Ishikawa (cell line): ENCODE measurements at regions not wholly inside any gene's neighbourhood (a gene's known extent, or its start where the extent isn't known, plus 50 kb on each side); places are given as distances from the start of the nearest gene placed in this dataset.

Experiments
- CEBPB ChIP-seq: IDR thresholded peaks from 2 replicates; pipeline ENCODE4 v1.6.1; 2012
- CREB1 ChIP-seq: IDR thresholded peaks from 2 replicates; pipeline ENCODE4 v1.6.1; 2012; ENCODE audit warnings: low read depth
- EGR1 ChIP-seq: IDR thresholded peaks from 2 replicates; pipeline ENCODE4 v1.6.1; 2012
- EP300 ChIP-seq: IDR thresholded peaks from 2 replicates; pipeline ENCODE4 v1.6.1; 2012; ENCODE audit warnings: borderline replicate concordance
- FOXM1 ChIP-seq: IDR thresholded peaks from 2 replicates; pipeline ENCODE4 v1.6.1; 2012; ENCODE audit warnings: low read depth, borderline replicate concordance
- MAX ChIP-seq: IDR thresholded peaks from 2 replicates; pipeline ENCODE4 v1.6.1; 2012
- NFIC ChIP-seq: IDR thresholded peaks from 2 replicates; pipeline ENCODE4 v1.6.1; 2012
- RAD21 ChIP-seq: IDR thresholded peaks from 2 replicates; pipeline ENCODE4 v1.6.1; 2012; ENCODE audit warnings: low read depth
- TAF1 ChIP-seq: IDR thresholded peaks from 2 replicates; pipeline ENCODE4 v1.6.1; 2012; ENCODE audit warnings: low read depth, mild to moderate bottlenecking
- TCF12 ChIP-seq: IDR thresholded peaks from 2 replicates; pipeline ENCODE4 v1.6.1; 2012; ENCODE audit warnings: low read depth
- TEAD4 ChIP-seq: IDR thresholded peaks from 2 replicates; pipeline ENCODE4 v1.6.1; 2012
- YY1 ChIP-seq: IDR thresholded peaks from 2 replicates; pipeline ENCODE4 v1.6.1; 2012; ENCODE audit warnings: low read depth
- ZBTB7A ChIP-seq: IDR thresholded peaks from 2 replicates; pipeline ENCODE4 v1.6.1; 2012; ENCODE audit warnings: low read depth
- TF ChIP-seq, protein P1 (sequence below): IDR thresholded peaks from 2 replicates; pipeline ENCODE4 v1.6.1; 2012; ENCODE audit warnings: low read depth, mild to moderate bottlenecking
- TF ChIP-seq, protein P2 (sequence below): IDR thresholded peaks from 2 replicates; pipeline ENCODE4 v1.6.1; 2012

DNA sequence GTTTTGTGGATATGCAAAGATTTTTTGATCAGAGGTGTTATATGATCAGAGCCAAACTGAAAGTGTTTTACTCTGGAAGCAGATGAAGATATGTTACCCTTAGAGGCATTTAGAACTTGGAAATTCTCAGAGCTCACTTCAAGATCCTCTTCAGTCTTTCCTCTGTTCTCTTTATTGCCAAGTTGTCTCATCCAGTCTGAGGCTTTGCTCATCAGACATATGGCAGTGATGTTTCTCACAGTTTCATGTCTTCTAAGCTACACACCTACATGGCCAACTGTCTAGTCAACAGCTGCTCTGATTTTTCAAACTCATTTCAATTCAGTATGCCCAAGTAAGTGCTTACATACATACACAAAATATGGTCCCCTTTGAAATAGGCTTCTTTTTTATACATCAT lies 1504.3 kb upstream of the PIK3C3 start:
- TF ChIP-seq, protein P1, sequence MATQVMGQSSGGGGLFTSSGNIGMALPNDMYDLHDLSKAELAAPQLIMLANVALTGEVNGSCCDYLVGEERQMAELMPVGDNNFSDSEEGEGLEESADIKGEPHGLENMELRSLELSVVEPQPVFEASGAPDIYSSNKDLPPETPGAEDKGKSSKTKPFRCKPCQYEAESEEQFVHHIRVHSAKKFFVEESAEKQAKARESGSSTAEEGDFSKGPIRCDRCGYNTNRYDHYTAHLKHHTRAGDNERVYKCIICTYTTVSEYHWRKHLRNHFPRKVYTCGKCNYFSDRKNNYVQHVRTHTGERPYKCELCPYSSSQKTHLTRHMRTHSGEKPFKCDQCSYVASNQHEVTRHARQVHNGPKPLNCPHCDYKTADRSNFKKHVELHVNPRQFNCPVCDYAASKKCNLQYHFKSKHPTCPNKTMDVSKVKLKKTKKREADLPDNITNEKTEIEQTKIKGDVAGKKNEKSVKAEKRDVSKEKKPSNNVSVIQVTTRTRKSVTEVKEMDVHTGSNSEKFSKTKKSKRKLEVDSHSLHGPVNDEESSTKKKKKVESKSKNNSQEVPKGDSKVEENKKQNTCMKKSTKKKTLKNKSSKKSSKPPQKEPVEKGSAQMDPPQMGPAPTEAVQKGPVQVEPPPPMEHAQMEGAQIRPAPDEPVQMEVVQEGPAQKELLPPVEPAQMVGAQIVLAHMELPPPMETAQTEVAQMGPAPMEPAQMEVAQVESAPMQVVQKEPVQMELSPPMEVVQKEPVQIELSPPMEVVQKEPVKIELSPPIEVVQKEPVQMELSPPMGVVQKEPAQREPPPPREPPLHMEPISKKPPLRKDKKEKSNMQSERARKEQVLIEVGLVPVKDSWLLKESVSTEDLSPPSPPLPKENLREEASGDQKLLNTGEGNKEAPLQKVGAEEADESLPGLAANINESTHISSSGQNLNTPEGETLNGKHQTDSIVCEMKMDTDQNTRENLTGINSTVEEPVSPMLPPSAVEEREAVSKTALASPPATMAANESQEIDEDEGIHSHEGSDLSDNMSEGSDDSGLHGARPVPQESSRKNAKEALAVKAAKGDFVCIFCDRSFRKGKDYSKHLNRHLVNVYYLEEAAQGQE: no peak
- TF ChIP-seq, protein P2, sequence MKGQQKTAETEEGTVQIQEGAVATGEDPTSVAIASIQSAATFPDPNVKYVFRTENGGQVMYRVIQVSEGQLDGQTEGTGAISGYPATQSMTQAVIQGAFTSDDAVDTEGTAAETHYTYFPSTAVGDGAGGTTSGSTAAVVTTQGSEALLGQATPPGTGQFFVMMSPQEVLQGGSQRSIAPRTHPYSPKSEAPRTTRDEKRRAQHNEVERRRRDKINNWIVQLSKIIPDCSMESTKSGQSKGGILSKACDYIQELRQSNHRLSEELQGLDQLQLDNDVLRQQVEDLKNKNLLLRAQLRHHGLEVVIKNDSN: no peak
- no peak for TF ChIP-seq MAX
- no peak for TF ChIP-seq CREB1
- TF ChIP-seq TAF1: no peak
- TF ChIP-seq YY1: no peak
- TF ChIP-seq TEAD4: no peak

DNA sequence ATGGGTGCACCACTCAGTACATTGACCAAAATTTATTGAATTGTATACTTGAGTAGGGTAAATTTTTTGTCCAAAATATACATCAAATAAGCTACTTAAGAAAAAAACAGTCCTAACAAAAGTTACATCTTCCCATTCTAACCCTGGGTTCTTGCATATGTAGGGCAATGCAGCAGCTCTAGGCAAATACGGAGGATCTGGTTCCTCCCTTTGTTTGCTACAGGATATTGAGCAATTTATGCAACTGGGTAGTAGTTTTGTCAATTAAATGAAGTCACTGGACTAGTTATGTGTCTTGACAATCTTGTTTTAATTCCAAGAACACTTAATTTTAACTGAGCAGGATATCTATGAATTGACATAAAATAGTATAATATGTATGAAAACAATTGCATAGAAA lies 1507.2 kb upstream of the PIK3C3 start:
- TF ChIP-seq TAF1 (no peak), FOXM1 (no peak), CREB1 (no peak), ZBTB7A (no peak), YY1 (no peak), EP300 (no peak), EGR1 (no peak), CEBPB (no peak), NFIC (no peak), TEAD4 (no peak), RAD21 (no peak), MAX (no peak), TCF12 (no peak)
- TF ChIP-seq, protein P1: no peak
- TF ChIP-seq, protein P2: no peak

- TF ChIP-seq, protein P1: no peak
- TF ChIP-seq EP300 (no peak), CREB1 (no peak), RAD21 (no peak), NFIC (no peak), YY1 (no peak), ZBTB7A (no peak), MAX (no peak), FOXM1 (no peak), CEBPB (no peak), TCF12 (no peak), EGR1 (no peak), TAF1 (no peak), TEAD4 (no peak)
- TF ChIP-seq, protein P2: no peak
Observed at GRCh38 chr18:40440088-40440487, 1514.9 kb upstream of the PIK3C3 start.

DNA sequence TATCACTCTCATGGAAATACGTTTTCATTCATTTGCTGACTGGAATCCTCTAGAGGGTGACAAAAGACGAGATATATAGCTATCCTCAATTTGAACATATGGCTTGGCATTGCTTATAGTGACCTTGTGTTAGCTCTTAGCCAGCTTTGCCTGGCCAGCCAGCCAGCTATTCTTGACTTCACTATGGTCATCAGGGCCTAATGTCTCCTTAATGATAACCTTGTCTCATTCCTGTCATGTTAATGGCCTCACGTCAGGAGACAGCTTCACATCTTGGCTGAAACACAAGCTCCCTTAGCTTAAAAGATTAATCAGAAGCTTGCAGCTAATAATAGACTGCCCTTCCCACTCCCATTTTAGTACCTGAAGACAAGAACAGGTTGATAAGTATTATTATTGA lies 1517.5 kb upstream of the PIK3C3 start:
- TF ChIP-seq CEBPB (no peak), FOXM1 (no peak), TAF1 (no peak), NFIC (no peak), RAD21 (no peak), CREB1 (no peak), YY1 (no peak), TCF12 (no peak), EGR1 (no peak), ZBTB7A (no peak), MAX (no peak), EP300 (no peak), TEAD4 (no peak)
- TF ChIP-seq, protein P2: no peak
- TF ChIP-seq, protein P1: no peak
